ENCODE measurements at regions not wholly inside any gene's neighbourhood (a gene's known extent, or its start where the extent isn't known, plus 50 kb on each side); places are given as distances from the start of the nearest gene placed in this dataset.

GRCh38 chr18:61720496-61720895 lies 172.3 kb downstream of the RNF152 start:
- Histone ChIP-seq H3K27me3 (no peaks in the 10 kb centered on the region), H3K27ac (no peak overlapping the region), H3K4me3 (no peak overlapping the region), H3K36me3 (no peaks in the 10 kb centered on the region), H3K4me1 (no peaks in the 10 kb centered on the region), H3K9me3 (no peaks in the 10 kb centered on the region)
- ATAC-seq, result no peak
- WGBS, 2 donors (ENCODE audit: low coverage in 1 of 2), result 76 to 81% methylated on average over 5 of the region's 5 CpGs
- TF ChIP-seq CTCF (IDR thresholded peaks at IDR 0.05) (no peak), EP300 (IDR thresholded peaks at IDR 0.05) (no peak), POLR2AphosphoS5 (IDR thresholded peaks at IDR 0.05) (no peak), POLR2A (IDR thresholded peaks at IDR 0.05) (no peak)

- no peaks in the 10 kb centered on the region for H3K27me3 ChIP-seq
- no peak overlapping the region for H3K4me3 ChIP-seq
- no peaks in the 10 kb centered on the region for H3K4me1 ChIP-seq
- no peak for ATAC-seq
- no peaks in the 10 kb centered on the region for H3K9me3 ChIP-seq
- 20 to 60% methylated on average over 1 of the region's 1 CpG for WGBS, 2 donors (ENCODE audit: low coverage in 1 of 2)
- H3K27ac ChIP-seq, result no peak overlapping the region
- H3K36me3 ChIP-seq, result no peaks in the 10 kb centered on the region
- TF ChIP-seq POLR2A (IDR thresholded peaks at IDR 0.05) (no peak), EP300 (IDR thresholded peaks at IDR 0.05) (no peak), POLR2AphosphoS5 (IDR thresholded peaks at IDR 0.05) (no peak), CTCF (IDR thresholded peaks at IDR 0.05) (no peak)
Measured at GRCh38 chr18:61719671-61720070, 173.1 kb downstream of the RNF152 start.

GRCh38 chr18:61718944-61719343 lies 173.9 kb downstream of the RNF152 start:
- no peak overlapping the region for H3K4me3 ChIP-seq
- TF ChIP-seq POLR2A (IDR thresholded peaks at IDR 0.05) (no peak), POLR2AphosphoS5 (IDR thresholded peaks at IDR 0.05) (no peak), EP300 (IDR thresholded peaks at IDR 0.05) (no peak), CTCF (IDR thresholded peaks at IDR 0.05) (no peak)
- H3K36me3 ChIP-seq, result no peaks in the 10 kb centered on the region
- no peak overlapping the region for H3K27ac ChIP-seq
- WGBS, 2 donors (ENCODE audit: low coverage in 1 of 2), result 58% methylated on average over 3 of the region's 3 CpGs; no CpG with 5 or more reads in 1 of the 2 donors
- no peaks in the 10 kb centered on the region for H3K9me3 ChIP-seq
- no peak for ATAC-seq
- no peaks in the 10 kb centered on the region for H3K27me3 ChIP-seq
- no peaks in the 10 kb centered on the region for H3K4me1 ChIP-seq

- Histone ChIP-seq H3K9me3 (no peaks in the 10 kb centered on the region), H3K27me3 (no peaks in the 10 kb centered on the region), H3K4me1 (no peaks in the 10 kb centered on the region), H3K27ac (no peak overlapping the region), H3K36me3 (no peaks in the 10 kb centered on the region), H3K4me3 (no peak overlapping the region)
- ATAC-seq, result no peak
- 100% methylated on average over 1 of the region's 1 CpG for WGBS, 2 donors (ENCODE audit: low coverage in 1 of 2)
- no peak for TF ChIP-seq EP300 (IDR thresholded peaks at IDR 0.05)
- TF ChIP-seq POLR2AphosphoS5 (IDR thresholded peaks at IDR 0.05), result no peak
- no peak for TF ChIP-seq CTCF (IDR thresholded peaks at IDR 0.05)
- no peak for TF ChIP-seq POLR2A (IDR thresholded peaks at IDR 0.05)
Measured at GRCh38 chr18:61714421-61714820, 178.4 kb downstream of the RNF152 start.

GRCh38 chr18:61713502-61713901 lies 179.3 kb downstream of the RNF152 start:
- Histone ChIP-seq H3K4me1 (no peaks in the 10 kb centered on the region), H3K9me3 (no peaks in the 10 kb centered on the region), H3K27me3 (no peaks in the 10 kb centered on the region), H3K4me3 (no peak overlapping the region), H3K36me3 (no peaks in the 10 kb centered on the region), H3K27ac (no peak overlapping the region)
- no peak for ATAC-seq
- no peak for TF ChIP-seq CTCF (IDR thresholded peaks at IDR 0.05)
- no peak for TF ChIP-seq EP300 (IDR thresholded peaks at IDR 0.05)
